ENCODE measurements at regions not wholly inside any gene's neighbourhood (a gene's known extent, or its start where the extent isn't known, plus 50 kb on each side); places are given as distances from the start of the nearest gene placed in this dataset.

DNA sequence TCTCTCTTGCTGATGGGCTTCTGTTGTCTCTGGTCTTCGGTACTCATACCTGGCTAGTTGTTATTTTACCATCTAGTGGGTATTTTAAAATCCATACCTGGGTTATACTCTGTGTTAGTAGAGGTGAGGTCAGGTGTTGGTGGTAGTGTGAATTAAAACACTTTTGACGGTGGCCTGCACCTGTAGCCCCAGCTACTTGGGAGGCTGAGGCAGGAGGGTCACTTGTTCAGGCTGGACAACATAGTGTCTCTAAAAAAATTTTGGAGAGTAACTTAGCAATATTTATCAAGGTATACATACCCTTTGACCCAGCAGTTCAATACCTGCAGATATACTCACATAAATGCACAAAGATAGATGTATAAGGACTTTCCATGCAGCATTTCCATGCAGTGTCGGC is 55.4 kb downstream of the GSX1 start:
- Histone ChIP-seq H3K4me2 (ENCODE audit: insufficient read depth, low read length) (no peak overlapping the region), H3K9me3 (ENCODE audit: insufficient read depth, low read length, severe bottlenecking) (no peaks in the 10 kb centered on the region), H3K27ac (ENCODE audit: low read length) (no peak overlapping the region), H3K79me2 (ENCODE audit: insufficient read depth, low read length) (no peaks in the 10 kb centered on the region), H4K20me1 (ENCODE audit: insufficient read depth, low read length) (no peaks in the 10 kb centered on the region), H3K4me3 (ENCODE audit: low read depth in 1 of 2, low read length in 2 of 2) (no peak overlapping the region), H3K36me3 (ENCODE audit: insufficient read depth, low read length) (no peaks in the 10 kb centered on the region), H3K4me1 (ENCODE audit: insufficient read depth, low read length) (no peaks in the 10 kb centered on the region), H3K9ac (ENCODE audit: low read depth, low read length) (no peak overlapping the region), H2AFZ (ENCODE audit: low read depth, low read length) (no peak overlapping the region), H3K27me3 (ENCODE audit: insufficient read depth, low read length, poor library complexity) (peaks cover 2% of the 10 kb centered on the region)
- no peak for ATAC-seq (ENCODE audit: insufficient read depth, low read depth)
- DNase-seq = no peak
- no peak for TF ChIP-seq EZH2 (IDR thresholded peaks at IDR 0.05; ENCODE audit: borderline replicate concordance, low read depth, low read length, severe bottlenecking)
- TF ChIP-seq, protein P1, sequence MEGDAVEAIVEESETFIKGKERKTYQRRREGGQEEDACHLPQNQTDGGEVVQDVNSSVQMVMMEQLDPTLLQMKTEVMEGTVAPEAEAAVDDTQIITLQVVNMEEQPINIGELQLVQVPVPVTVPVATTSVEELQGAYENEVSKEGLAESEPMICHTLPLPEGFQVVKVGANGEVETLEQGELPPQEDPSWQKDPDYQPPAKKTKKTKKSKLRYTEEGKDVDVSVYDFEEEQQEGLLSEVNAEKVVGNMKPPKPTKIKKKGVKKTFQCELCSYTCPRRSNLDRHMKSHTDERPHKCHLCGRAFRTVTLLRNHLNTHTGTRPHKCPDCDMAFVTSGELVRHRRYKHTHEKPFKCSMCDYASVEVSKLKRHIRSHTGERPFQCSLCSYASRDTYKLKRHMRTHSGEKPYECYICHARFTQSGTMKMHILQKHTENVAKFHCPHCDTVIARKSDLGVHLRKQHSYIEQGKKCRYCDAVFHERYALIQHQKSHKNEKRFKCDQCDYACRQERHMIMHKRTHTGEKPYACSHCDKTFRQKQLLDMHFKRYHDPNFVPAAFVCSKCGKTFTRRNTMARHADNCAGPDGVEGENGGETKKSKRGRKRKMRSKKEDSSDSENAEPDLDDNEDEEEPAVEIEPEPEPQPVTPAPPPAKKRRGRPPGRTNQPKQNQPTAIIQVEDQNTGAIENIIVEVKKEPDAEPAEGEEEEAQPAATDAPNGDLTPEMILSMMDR (IDR thresholded peaks at IDR 0.05; ENCODE audit: borderline replicate concordance, extremely low read depth, low read length, poor library complexity, severe bottlenecking) = no peak

- Histone ChIP-seq H3K4me1 (ENCODE audit: insufficient read depth, low read length) (no peaks in the 10 kb centered on the region), H3K9me3 (ENCODE audit: insufficient read depth, low read length, severe bottlenecking) (no peaks in the 10 kb centered on the region), H3K36me3 (ENCODE audit: insufficient read depth, low read length) (no peaks in the 10 kb centered on the region), H2AFZ (ENCODE audit: low read depth, low read length) (no peak overlapping the region), H3K79me2 (ENCODE audit: insufficient read depth, low read length) (no peaks in the 10 kb centered on the region), H3K27ac (ENCODE audit: low read length) (no peak overlapping the region), H4K20me1 (ENCODE audit: insufficient read depth, low read length) (no peaks in the 10 kb centered on the region), H3K4me2 (ENCODE audit: insufficient read depth, low read length) (no peak overlapping the region), H3K4me3 (ENCODE audit: low read depth in 1 of 2, low read length in 2 of 2) (no peak overlapping the region), H3K27me3 (ENCODE audit: insufficient read depth, low read length, poor library complexity) (no peaks in the 10 kb centered on the region), H3K9ac (ENCODE audit: low read depth, low read length) (no peak overlapping the region)
- ATAC-seq (ENCODE audit: insufficient read depth, low read depth) (no peak), DNase-seq (no peak)
- TF ChIP-seq EZH2 (IDR thresholded peaks at IDR 0.05; ENCODE audit: borderline replicate concordance, low read depth, low read length, severe bottlenecking) = no peak
- TF ChIP-seq, protein P1 (IDR thresholded peaks at IDR 0.05; ENCODE audit: borderline replicate concordance, extremely low read depth, low read length, poor library complexity, severe bottlenecking) = no peak
Observed at GRCh38 chr13:27851096-27851850, 59.0 kb downstream of the GSX1 start.

- Histone ChIP-seq H3K4me1 (ENCODE audit: insufficient read depth, low read length) (no peaks in the 10 kb centered on the region), H3K4me3 (ENCODE audit: low read depth in 1 of 2, low read length in 2 of 2) (no peak overlapping the region), H3K79me2 (ENCODE audit: insufficient read depth, low read length) (no peaks in the 10 kb centered on the region), H2AFZ (ENCODE audit: low read depth, low read length) (no peak overlapping the region), H4K20me1 (ENCODE audit: insufficient read depth, low read length) (no peaks in the 10 kb centered on the region), H3K9ac (ENCODE audit: low read depth, low read length) (no peak overlapping the region), H3K9me3 (ENCODE audit: insufficient read depth, low read length, severe bottlenecking) (no peaks in the 10 kb centered on the region), H3K4me2 (ENCODE audit: insufficient read depth, low read length) (no peak overlapping the region), H3K27me3 (ENCODE audit: insufficient read depth, low read length, poor library complexity) (no peaks in the 10 kb centered on the region), H3K27ac (ENCODE audit: low read length) (no peak overlapping the region), H3K36me3 (ENCODE audit: insufficient read depth, low read length) (no peaks in the 10 kb centered on the region)
- no peak for ATAC-seq (ENCODE audit: insufficient read depth, low read depth)
- no peak for DNase-seq
- TF ChIP-seq EZH2 (IDR thresholded peaks at IDR 0.05; ENCODE audit: borderline replicate concordance, low read depth, low read length, severe bottlenecking) = no peak
- TF ChIP-seq, protein P1 (IDR thresholded peaks at IDR 0.05; ENCODE audit: borderline replicate concordance, extremely low read depth, low read length, poor library complexity, severe bottlenecking) = no peak
Observed at GRCh38 chr13:27852491-27852890, 60.2 kb downstream of the GSX1 start.
